LHCN-M2 (cell line): ENCODE measurements at regions not wholly inside any gene's neighbourhood (a gene's known extent, or its start where the extent isn't known, plus 50 kb on each side); places are given as distances from the start of the nearest gene placed in this dataset.

Experiments used
- DNase-seq: peaks from one replicate; pipeline ENCODE4 v3.0.0-alpha.2; 2012; ENCODE audit warnings: low read depth

DNA sequence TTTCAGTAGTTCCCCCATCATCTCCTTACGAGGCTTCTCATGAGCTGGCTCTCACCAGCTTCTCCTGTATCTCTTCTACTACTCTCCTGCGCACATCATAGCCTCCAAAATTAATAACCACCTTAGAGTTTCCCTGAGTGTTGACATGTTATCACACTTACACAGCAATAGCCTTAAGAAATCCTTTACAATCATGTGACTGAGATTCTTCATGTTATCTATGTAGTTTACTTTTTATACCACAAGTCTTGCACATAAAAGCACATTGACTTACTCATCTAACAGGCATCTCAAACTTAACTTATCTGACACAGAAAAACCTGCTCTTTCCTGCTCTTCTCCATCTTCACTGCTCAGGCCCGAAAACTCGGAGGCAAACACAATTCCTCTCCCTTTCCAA, 103.7 kb upstream of the TAB2 start:
- no peak for DNase-seq

DNA sequence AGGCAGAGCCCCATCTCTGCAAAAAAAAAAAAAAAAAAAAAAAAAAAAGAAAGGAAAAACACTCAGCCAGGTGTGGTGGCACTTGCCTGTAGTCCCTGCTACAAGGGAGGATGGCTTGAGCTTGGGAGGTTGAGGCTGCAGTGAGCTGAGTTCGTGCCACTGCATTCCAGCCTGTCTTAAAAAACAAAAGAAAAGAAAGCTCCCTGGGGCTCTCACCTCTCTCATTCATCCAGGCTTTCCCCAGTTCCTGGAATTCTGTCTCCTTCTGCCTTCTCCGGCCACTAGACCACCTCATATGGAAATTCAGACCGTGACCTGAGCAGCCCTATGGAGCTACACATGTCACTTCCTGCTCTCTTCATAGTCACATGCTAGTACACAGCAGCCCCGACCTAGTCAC, 101.1 kb upstream of the TAB2 start:
- no peak for DNase-seq

DNA sequence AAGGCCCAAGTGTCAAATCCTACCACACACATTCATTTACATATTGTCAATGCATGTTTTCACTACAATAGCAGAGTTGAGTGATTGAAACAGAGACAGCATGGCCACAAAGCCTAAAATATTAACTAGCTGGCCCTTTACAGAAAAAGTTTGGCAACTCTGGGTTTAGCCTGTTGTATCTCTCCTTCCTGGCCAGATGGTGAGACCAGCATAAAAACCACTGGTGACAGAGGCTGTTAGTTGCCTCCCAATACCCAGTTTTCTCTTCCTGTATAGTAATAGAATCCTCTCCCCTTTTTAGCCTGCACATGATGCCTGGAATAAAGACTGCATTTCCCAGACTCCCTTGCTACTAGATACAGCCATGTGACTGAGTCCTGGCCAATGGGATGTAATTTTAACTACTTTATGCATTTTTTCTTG, 100.0 kb upstream of the TAB2 start:
- no peak for DNase-seq

DNA sequence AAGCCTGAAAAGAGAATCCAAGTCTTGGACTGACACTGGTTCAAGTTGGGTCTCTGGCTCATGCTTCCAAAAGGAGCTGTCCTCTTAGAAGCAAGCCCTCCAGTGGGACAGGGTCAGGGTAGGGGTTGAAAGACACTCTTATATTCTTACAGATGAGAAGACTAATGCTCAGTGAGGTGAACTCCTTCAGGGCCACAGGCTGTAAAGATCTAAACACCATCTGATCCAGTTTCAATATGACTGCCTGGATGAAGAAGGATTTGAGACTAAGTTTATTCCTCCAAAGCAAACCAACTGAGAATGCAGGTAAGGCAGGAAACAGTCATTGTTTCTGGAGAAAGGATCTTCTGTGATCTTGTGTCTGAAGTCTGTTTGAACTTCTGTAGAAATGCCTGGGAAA, 99.0 kb upstream of the TAB2 start:
- DNase-seq = no peak

DNA sequence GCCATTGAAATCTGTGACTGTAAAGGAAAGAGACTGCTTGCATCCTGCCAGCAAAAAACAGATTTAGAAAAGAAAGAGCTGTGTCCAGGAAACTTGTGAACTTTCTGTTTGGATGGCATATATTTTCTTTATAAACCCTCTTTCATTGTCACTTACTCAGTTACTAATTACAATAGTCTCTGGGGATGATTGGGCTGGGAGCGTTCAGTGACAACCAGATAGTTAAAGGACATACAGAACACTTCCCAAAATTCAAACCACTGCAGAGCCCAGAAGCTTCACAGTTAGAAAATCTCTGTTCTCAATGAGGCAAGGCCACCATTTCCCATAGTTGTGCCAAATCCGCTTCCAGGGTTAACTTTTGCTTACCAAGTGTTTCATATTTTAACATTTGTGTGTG, 98.6 kb upstream of the TAB2 start:
- no peak for DNase-seq

DNA sequence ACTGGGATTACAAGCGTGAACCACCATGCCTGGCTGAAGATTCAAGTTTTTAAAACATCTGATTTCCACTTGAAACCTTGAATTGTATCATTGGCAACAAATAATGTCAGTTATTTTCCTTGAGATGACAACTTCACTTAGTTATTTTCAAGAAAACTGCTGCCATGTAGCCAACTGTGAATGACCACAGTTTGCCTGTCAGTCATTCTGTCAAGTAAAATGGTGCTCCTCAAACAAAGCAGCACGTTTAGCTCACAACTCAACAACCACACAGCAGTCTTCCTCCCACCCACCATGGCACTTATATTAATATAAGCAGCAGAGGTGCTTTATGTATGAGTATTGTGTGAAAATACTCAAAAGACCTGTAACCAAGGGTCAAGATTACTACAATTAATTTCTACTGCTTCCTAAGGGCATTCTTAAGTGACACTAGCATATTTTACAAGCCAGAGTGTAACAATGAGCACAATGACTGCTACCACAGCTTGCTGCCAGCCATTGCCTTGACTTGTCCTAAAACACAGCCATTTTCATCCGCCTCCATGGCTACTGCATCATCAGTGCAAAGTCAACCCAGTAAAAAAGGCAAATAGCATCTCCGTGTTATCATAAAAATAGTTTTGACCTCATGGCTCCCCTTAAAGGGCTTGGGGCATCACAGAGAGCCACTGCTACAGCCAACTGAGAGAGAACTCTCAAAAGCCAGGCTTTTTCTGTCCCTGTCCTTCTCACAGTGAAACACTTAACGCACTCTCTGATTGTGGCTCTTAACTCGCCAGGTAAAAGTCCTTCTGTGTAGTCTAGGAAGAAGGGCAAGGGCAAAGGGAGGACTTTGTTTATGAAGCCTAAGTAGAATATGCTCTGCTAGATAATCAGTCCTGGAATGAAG, 96.4 kb upstream of the TAB2 start:
- no peak for DNase-seq

DNA sequence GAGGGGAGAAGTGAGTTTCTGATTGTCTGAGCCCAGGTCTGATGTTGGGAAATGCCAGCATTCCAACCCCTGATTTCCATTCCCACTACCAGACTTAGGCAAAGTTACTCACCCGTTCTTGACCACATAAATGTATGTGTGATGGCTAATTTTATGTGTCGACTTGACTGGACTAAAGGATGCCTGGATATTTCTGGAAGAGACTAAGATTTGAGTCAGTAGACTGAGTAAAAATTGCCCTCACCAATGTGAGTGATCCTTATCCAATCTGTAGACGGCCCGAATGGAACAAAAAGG, 95.8 kb upstream of the TAB2 start:
- no peak for DNase-seq

DNA sequence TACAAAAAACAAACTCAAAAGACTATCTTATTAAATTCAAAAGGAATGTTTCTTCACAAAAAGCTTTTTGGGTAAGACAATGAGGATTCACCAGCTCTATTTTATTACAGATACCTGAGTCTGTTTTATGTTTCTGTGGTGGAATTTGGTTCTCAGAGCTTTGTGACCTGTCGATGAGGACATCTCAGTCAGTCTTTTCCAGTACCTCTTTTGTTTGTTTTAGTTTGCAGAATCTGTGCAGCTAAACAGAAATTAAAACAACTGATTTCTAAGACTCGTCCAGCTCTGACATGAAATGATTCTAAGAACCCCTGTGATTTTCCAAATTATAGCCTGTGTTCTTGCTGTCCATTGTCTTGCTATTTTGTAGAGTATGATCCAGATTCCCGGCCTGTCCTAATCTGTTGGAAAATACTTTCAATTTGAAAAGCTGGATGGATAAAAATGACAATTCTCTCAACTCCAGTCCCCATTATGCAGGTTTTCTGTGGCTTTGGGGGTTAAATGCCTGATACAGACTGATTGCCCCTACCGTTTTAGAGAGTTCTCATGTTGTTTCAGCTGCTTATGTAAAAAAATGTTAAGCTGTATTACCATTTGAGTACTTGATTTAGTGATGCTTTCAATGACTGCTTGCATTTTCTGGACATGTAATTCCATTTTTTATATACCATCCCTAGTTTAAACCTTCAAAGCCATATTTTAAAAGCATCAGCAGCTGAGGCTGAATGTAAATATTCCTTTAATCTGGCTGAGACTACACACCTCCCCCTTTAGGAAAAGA, 94.2 kb upstream of the TAB2 start:
- no peak for DNase-seq

DNA sequence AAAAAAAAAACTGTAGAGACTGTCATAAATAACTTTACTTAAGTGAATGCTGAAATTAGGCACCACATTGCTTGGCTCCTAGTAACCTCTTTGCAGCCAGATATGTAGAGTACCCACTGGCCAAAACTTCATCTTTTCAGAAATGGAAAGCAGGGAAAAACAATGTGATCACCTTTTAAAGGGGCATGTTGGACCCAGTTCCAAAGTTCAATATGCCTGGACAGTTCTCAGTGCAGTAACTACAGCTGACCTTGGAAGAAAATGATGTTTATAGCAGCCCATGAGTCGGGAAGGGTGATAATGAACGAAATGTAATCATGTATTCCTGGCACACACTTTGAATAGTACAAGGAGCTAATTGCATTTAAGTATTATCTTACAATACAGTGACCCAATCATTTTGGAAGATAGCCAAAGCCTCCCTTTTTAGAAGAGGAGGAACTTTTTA, 93.6 kb upstream of the TAB2 start:
- DNase-seq = no peak

DNA sequence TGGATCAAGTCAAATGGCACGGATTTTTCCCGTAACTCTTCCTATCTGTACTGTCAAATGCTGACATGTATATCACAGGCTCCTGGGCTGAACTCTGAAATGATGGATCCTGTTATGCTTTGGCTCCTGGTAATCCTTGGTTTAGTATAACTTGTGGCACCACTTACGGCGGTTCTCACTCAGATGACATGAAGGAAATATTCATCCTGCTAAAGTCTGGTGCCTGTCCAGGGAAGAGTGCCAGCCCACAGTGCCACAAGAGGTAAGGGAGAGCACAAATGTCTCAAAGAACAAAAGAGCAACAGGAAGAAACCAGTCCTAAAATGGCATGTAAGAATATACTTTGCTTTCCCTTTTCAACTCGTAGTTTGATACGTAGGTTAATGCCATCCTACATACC, 93.1 kb upstream of the TAB2 start:
- DNase-seq = no peak

DNA sequence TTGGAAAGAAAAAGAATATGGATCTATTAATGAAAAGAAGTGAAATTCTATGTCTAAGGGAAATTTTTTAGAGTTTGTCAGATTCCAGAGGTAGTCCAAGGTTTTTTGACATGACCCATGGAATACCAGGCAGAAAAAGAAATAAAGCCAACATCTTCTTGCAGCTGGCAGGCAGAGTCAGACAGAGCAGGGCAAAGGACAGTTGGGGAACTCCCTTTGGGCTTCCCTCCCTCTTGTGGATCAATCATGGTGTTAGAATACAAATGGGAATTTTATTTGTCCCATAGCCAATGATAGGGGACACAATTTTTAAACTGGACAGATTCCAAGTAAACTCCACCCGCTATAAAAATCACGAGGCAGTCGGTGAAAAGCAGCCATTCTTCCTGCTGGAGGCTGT, 92.1 kb upstream of the TAB2 start:
- DNase-seq = no peak

DNA sequence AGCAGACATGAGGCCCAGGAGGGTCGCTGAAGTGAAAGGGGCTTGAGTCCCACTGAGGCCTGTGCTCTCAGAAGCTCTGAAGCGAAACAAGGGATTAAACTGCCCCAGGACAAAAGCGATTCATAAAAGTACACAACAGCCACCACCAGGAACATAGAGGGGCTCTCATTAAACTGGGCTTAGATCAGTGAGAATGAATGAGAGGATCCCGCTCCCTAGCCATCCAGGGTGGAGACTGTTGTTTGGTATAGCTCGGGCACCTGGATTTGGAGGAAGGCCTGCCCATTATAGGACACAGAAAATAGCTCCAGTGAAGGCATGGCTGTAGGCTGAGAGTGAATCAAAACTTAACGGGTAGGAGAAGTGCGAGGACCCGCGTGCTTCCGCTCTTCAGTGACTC, 91.6 kb upstream of the TAB2 start:
- no peak for DNase-seq

DNA sequence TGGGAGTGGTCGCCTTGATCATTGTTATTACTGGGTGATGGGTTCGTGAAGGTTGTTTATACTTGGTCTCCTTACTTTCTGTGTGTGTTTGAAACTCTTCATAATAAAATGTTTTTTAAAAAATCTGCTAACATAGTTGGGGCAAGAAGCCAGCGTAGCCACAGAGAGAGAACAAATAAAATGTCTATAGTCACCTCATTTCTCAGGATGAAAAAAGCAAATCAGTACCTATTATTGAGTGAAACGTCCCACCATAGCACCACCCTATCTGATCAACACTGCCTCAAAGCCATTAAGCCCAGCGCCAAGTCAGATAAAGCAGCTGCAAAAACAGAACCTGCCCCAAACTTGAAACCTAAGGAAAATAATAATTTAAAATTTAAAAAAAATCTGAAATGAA, 89.7 kb upstream of the TAB2 start:
- no peak for DNase-seq

DNA sequence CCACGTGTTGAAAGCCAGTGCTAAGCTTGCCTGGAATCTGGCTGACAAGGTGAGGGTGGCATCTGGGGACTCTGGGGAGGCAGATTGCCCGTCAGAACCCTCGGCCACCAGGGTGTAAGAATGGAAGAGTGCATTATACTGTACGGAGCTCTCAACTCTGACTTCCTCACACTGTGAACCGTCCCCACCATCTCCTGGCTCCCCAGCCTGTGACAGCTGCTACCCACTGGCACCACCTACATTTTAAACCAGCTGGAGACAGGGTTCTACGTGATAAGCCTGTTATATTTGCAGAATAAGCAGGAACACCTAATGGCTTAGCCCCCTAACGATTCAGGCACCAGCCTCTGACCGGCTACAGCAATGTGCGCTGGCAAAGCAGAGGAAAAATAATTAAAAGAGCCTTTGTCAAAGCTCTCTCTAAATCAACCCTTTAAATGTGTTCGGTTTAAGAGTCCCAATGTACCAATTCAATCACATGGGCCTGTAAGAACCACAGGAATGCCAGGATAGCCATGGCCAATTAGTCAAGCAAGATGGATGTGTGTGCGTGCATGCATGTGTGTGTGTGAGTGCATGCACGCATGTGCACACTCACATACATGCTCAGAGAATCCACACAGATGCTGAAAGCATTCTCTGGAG, 89.1 kb upstream of the TAB2 start:
- DNase-seq = no peak

DNA sequence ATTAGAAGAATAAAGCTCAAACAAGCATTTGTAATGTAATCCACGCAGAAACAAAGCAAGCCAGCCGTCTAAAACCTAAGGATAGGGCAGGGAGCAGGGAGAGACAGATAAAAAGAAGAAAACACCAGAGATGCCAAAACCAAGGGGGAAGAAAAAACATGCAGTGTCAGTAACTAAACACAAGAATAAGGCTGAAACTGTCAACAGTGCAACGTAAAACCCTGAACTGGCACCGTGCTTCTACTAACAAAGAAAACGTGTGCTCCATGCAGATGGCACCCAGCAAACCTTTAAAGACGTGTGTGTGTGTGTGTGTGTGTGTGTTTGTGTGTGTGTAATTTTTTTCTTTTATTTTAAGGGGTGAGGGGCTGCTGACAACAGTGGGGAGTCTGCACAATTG, 88.4 kb upstream of the TAB2 start:
- DNase-seq = no peak

DNA sequence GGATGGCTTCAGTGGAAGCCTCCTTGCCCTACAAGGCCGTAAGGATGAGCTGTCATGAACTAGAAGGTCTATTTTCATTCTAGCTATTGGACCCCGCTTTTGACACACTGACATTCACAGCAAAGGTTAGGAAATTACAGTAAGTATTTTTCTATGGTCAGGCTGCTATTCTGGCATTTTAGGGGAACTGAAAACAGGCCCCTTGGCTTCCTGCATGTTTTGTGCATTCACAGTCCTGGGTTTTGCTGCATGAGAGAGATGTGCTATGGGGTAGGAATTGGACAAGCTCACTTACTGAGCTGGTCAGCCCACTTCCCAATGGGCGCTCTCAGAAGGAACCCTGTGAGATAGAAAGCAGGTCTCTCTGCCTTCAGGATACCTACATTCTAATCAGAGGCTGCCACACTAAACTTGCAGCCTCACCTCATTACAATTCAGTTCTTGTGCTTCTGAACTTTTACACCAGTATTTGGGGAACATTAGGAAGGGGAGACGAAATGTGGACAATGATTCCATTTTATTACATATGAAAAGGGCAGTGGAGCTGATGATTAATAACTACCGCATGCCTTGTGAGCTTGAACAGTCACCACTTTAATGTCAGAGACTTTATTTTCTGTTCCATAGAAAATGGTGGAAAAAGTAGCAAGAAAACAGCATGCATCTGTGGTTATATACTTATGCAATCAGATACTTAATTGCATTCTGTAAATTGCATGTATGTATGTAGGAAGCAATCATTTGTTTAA, 86.6 kb upstream of the TAB2 start:
- no peak for DNase-seq

DNA sequence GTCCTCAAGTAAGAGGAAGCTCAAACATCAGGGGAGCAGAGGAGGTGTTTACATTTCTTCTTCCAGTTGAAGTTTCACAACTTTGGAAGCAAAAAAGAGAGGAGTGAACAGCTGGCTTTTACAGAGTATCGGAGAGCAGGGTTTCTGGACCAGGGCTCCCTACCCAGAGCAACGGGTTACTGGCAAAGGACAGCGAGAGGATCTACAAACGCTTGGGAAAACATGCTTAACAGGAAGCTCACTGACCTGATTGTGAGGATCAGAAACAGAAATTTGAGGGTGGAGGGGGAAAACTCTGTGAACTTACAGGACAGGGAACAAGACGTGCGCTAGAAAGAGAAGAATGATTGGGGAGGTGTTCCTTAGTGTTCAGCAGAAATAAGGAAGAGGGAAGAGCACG, 85.7 kb upstream of the TAB2 start:
- no peak for DNase-seq

DNA sequence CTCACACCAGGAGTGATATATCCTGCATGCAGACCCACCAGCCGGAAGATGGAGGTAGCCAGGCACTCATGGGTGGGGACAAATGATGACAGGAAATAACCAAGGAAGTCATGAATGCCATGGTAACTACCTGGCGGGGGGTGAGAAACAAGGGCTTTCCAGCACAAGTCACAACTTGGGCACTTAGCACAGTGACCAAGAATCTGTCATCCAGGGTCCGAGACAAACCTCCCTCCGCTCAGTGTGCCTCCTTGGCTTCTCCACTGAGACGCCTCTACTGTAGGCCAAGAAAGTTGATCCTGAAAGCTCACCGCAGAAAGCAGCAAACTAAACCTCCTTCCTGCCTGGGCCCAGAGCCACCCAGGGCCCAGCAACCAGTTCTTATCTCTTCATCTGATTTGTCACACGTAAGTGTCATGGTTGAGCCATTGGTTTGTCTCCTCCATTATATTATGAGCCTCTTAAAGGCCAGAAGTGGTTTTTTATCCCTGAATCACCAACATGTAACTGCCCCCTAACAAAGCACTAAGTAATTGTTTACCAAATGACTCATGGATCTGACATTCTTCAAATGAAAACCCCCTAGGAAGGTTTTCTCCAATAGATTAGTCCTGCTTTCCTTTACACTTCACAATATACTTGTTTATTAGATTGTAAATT, 84.3 kb upstream of the TAB2 start:
- peak; percentile 88 for DNase-seq

DNA sequence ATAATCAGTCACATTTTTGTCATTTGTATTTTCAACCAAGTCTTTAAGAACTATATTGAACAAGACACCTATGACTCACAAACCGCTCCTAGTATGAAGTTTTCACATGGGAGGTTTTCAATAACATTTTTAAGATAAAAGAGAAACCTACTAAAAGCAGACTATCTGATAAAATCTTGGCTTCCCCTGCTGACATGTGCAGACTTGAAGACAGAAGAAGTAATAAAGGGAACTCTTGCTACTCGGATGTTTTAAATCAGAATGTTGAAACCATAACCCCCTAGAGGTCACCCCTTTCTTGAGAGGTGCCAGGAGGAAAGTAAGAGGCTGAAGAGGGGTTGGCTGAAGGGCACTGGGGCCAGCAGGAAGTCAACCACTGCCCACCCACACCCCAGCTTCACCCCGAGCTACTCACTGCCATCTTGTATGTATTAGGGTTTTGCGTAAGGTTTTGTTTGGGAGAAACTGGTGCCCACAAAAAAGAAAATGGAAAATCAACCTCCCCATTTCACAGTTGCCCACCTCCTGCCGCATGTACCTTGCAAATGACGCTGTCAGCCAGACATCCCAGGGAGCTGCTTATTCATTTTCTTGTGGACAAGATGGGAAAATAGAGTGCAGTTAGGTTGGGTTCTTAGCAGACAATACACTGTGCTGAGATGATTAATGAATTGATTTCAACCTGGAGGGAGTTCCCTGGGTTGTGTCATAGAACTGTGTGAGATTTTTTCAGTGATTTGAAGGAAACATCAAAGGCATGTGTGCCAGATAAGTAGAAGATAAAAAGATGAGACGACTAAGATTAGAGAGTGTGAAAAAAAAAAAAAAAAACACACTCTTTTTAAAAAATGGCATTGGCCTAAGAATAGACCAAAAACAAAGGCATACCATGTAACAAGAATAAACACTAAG, 83.2 kb upstream of the TAB2 start:
- DNase-seq = no peak

DNA sequence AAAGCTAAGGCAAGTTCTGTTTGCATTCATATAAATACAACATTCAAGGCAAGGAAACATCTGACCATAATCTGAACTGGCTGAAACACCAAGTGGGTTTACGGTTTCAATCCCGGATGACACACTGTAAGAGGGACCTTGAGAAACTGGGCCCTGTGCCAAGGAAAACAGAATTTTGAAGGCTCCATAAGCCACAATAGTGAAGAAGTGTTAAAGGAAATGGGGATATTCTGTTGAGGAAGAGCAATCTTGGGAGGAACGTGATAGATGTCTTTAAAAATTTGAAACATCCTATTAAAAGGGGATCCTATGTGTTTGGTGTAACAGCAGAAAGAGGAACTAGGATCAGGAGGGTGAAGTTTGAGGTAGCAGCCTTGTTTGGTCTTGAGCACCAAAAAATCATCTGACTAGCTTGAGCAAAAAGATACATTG, 82.4 kb upstream of the TAB2 start:
- DNase-seq = peak; percentile 97
